ENCODE measurements at regions not wholly inside any gene's neighbourhood (a gene's known extent, or its start where the extent isn't known, plus 50 kb on each side); places are given as distances from the start of the nearest gene placed in this dataset.

- Histone ChIP-seq H3K9me3 (ENCODE audit: low read length) (peaks cover 69% of the 10 kb centered on the region), H2AFZ (ENCODE audit: low read length) (no peak overlapping the region), H3K9ac (ENCODE audit: insufficient read depth, low read depth, low read length) (no peak overlapping the region), H3K27ac (ENCODE audit: extremely low read length, insufficient read depth, low read length) (no peak overlapping the region), H3K79me2 (ENCODE audit: insufficient read depth, low read length) (no peaks in the 10 kb centered on the region), H3K36me3 (replicated peaks in 1 of 2; ENCODE audit: control insufficient read depth in 1 of 2, insufficient read depth in 2 of 2, low read length in 2 of 2) (no peaks in the 10 kb centered on the region), H3K27me3 (ENCODE audit: control insufficient read depth in 1 of 2, insufficient read depth in 2 of 2, low read length in 2 of 2) (no peaks in the 10 kb centered on the region), H4K20me1 (ENCODE audit: insufficient read depth, low read length) (no peaks in the 10 kb centered on the region), H3K4me1 (ENCODE audit: insufficient read depth, low read length) (no peaks in the 10 kb centered on the region), H3K4me3 (replicated peaks in 1 of 3; ENCODE audit: insufficient read depth in 1 of 3, low read depth in 2 of 3, low read length in 3 of 3) (no peak overlapping the region), H3K4me2 (ENCODE audit: low read depth, low read length) (no peak overlapping the region)
- POLR2A ChIA-PET, result no interaction called here
- DNase-seq (ENCODE audit: low spot score) (no peak), FAIRE-seq (no peak), ATAC-seq (no peak)
- TF ChIP-seq SNAI1 (CRISPR knock-in tag; IDR thresholded peaks at IDR 0.05; ENCODE audit: borderline replicate concordance) (no peak), MBD4 (IDR thresholded peaks at IDR 0.05; ENCODE audit: borderline replicate concordance, low read length) (no peak), ZNF251 (CRISPR knock-in tag; IDR thresholded peaks at IDR 0.05) (no peak), ONECUT2 (CRISPR knock-in tag; IDR thresholded peaks at IDR 0.05) (no peak), RAD21 (CRISPR knock-in tag; IDR thresholded peaks at IDR 0.05) (no peak), ZMAT5 (CRISPR knock-in tag; IDR thresholded peaks at IDR 0.05; ENCODE audit: borderline replicate concordance, low read depth) (no peak), ZC3H13 (CRISPR knock-in tag; IDR thresholded peaks at IDR 0.05) (no peak), ZZZ3 (CRISPR knock-in tag; IDR thresholded peaks at IDR 0.05; ENCODE audit: borderline replicate concordance) (no peak), ADNP (CRISPR knock-in tag; IDR thresholded peaks at IDR 0.05) (no peak), NR2F2 (IDR thresholded peaks at IDR 0.05; ENCODE audit: borderline replicate concordance, low read depth) (no peak), MTA3 (CRISPR knock-in tag; IDR thresholded peaks at IDR 0.05) (no peak), ZNF335 (CRISPR knock-in tag; IDR thresholded peaks at IDR 0.05) (no peak), PRPF4 (IDR thresholded peaks at IDR 0.05; ENCODE audit: low read depth, low read length, poor library complexity, severe bottlenecking) (no peak), ESRRA (CRISPR knock-in tag; IDR thresholded peaks at IDR 0.05; ENCODE audit: low read depth) (no peak), BRF2 (CRISPR knock-in tag; IDR thresholded peaks at IDR 0.05) (no peak), SNAPC2 (CRISPR knock-in tag; IDR thresholded peaks at IDR 0.05) (no peak), TSC22D2 (CRISPR knock-in tag; IDR thresholded peaks at IDR 0.05; ENCODE audit: borderline replicate concordance) (no peak)
- intact Hi-C loops (cut with micrococcal nuclease; ENCODE audit: unreplicated experiment), result no loop called here
- BruUV-seq (replicated peaks), result no TSS peak
- in situ Hi-C loops (cut with HindIII; ENCODE audit: extremely low pct_ligation_motif_present, low pct_unique_long_range_greater_than_20kb), result no loop called here
- whole genome bisulfite sequencing (ENCODE audit: low lambda C conversion rate), result 0% methylated on average over 1 of the region's 1 CpG
- CTCF ChIA-PET (ENCODE audit: low intra/inter-chr PET ratio, low total read pairs), result no interaction called here
Measured at GRCh38 chr5:165448753-165449152, 1943.3 kb downstream of the MAT2B start.
